ENCODE measurements at regions not wholly inside any gene's neighbourhood (a gene's known extent, or its start where the extent isn't known, plus 50 kb on each side); places are given as distances from the start of the nearest gene placed in this dataset.
"Not testable (repeated sequence)": the region's sequence is repeated elsewhere in the genome, so short reads cannot be mapped to it uniquely, and the experiment has no call there.

- no peak overlapping the region for H3K27ac ChIP-seq (ENCODE audit: low read depth, low read length)
- POLR2A ChIA-PET, result no interaction called here
- H3K4me3 ChIP-seq (ENCODE audit: low read depth, low read length), result no peak overlapping the region
- no peaks in the 10 kb centered on the region for H3K9me3 ChIP-seq (ENCODE audit: control insufficient read depth, insufficient read depth, low read length)
- no peak for DNase-seq (ENCODE audit: low read depth, low spot score)
- no peak for TF ChIP-seq CTCF (IDR thresholded peaks at IDR 0.05; ENCODE audit: low read depth, low read length)
- CTCF ChIA-PET, result no interaction called here
- H3K27me3 ChIP-seq (ENCODE audit: control insufficient read depth, insufficient read depth, low read length), result no peaks in the 10 kb centered on the region
These were observed 219.5 kb downstream of the CENPC start for GRCh38 chr4:67325791-67326190.

- no peak overlapping the region for H3K4me3 ChIP-seq (ENCODE audit: low read depth, low read length)
- H3K27me3 ChIP-seq (ENCODE audit: control insufficient read depth, insufficient read depth, low read length), result no peaks in the 10 kb centered on the region
- no peaks in the 10 kb centered on the region for H3K9me3 ChIP-seq (ENCODE audit: control insufficient read depth, insufficient read depth, low read length)
- TF ChIP-seq CTCF (IDR thresholded peaks at IDR 0.05; ENCODE audit: low read depth, low read length), result no peak
- POLR2A ChIA-PET, result no interaction called here
- CTCF ChIA-PET, result no interaction called here
- DNase-seq (ENCODE audit: low read depth, low spot score), result no peak
- H3K27ac ChIP-seq (ENCODE audit: low read depth, low read length), result no peak overlapping the region
These were observed 224.7 kb downstream of the CENPC start for GRCh38 chr4:67320645-67321044.

- H3K27ac ChIP-seq (ENCODE audit: low read depth, low read length); H3K27me3 ChIP-seq (ENCODE audit: control insufficient read depth, insufficient read depth, low read length); POLR2A ChIA-PET; H3K9me3 ChIP-seq (ENCODE audit: control insufficient read depth, insufficient read depth, low read length); H3K4me3 ChIP-seq (ENCODE audit: low read depth, low read length); DNase-seq (ENCODE audit: low read depth, low spot score): not testable (repeated sequence)
- CTCF ChIA-PET, result interaction anchor here (1.7 kb wide), 1 partner anchor 7 kb away, joined by 5 read pairs; no protein-coding TSS in a partner anchor
These were observed 225.7 kb downstream of the CENPC start for GRCh38 chr4:67319607-67320006.

- H3K9me3 ChIP-seq (ENCODE audit: control insufficient read depth, insufficient read depth, low read length); CTCF ChIA-PET; POLR2A ChIA-PET: not testable (repeated sequence)
These were observed 244.7 kb downstream of the CENPC start for GRCh38 chr4:67300497-67301185.

GRCh38 chr4:67292636-67293035 is 252.7 kb downstream of the CENPC start:
- ChIA-PET POLR2A (no interaction called here), CTCF (no interaction called here)
- TF ChIP-seq CTCF (IDR thresholded peaks at IDR 0.05; ENCODE audit: low read depth, low read length), result no peak
- no peaks in the 10 kb centered on the region for H3K27me3 ChIP-seq (ENCODE audit: control insufficient read depth, insufficient read depth, low read length)
- no peak overlapping the region for H3K27ac ChIP-seq (ENCODE audit: low read depth, low read length)
- H3K4me3 ChIP-seq (ENCODE audit: low read depth, low read length), result no peak overlapping the region
- DNase-seq (ENCODE audit: low read depth, low spot score), result no peak
- peaks cover 4% of the 10 kb centered on the region; the same call in 1 of the 2 replicates for H3K9me3 ChIP-seq (ENCODE audit: control insufficient read depth, insufficient read depth, low read length)

More at GRCh38 chr4:67300497-67301185, 244.7 kb downstream of the CENPC start:
- not testable (repeated sequence) for DNase-seq (ENCODE audit: low read depth, low spot score); H3K27ac ChIP-seq (ENCODE audit: low read depth, low read length); H3K27me3 ChIP-seq (ENCODE audit: control insufficient read depth, insufficient read depth, low read length); H3K4me3 ChIP-seq (ENCODE audit: low read depth, low read length)

GRCh38 chr4:67292045-67292444 is 253.3 kb downstream of the CENPC start:
- POLR2A ChIA-PET, result no interaction called here
- Histone ChIP-seq H3K27ac (ENCODE audit: low read depth, low read length) (no peak overlapping the region), H3K4me3 (ENCODE audit: low read depth, low read length) (no peak overlapping the region), H3K9me3 (ENCODE audit: control insufficient read depth, insufficient read depth, low read length) (peaks cover 5% of the 10 kb centered on the region), H3K27me3 (ENCODE audit: control insufficient read depth, insufficient read depth, low read length) (no peaks in the 10 kb centered on the region)
- no peak for DNase-seq (ENCODE audit: low read depth, low spot score)
- no peak for TF ChIP-seq CTCF (IDR thresholded peaks at IDR 0.05; ENCODE audit: low read depth, low read length)
- CTCF ChIA-PET, result no interaction called here

Data from AG04450 (cell line).